ENCODE measurements at regions not wholly inside any gene's neighbourhood (a gene's known extent, or its start where the extent isn't known, plus 50 kb on each side); places are given as distances from the start of the nearest gene placed in this dataset.

- H2BK120ac ChIP-seq (ENCODE audit: low read depth, low read length): no peak overlapping the region
- DNase-seq (no peak), ATAC-seq (ENCODE audit: low read depth) (no peak)
- H4K5ac ChIP-seq (ENCODE audit: low read depth, low read length): no peak overlapping the region
- H3K27me3 ChIP-seq (ENCODE audit: control insufficient read depth, insufficient read depth, low read length): no peaks in the 10 kb centered on the region
- H4K8ac ChIP-seq (ENCODE audit: low read depth in 2 of 2, low read length in 2 of 2): no peak overlapping the region
- H3K9me3 ChIP-seq (ENCODE audit: control insufficient read depth, insufficient read depth, low read length): no peaks in the 10 kb centered on the region
- TF ChIP-seq FOS (IDR thresholded peaks at IDR 0.05; ENCODE audit: low read depth, low read length) (no peak), MXI1 (IDR thresholded peaks at IDR 0.05; ENCODE audit: borderline replicate concordance, low read depth, low read length) (no peak), RCOR1 (IDR thresholded peaks at IDR 0.05; ENCODE audit: insufficient replicate concordance, low read length) (no peak), CEBPB (IDR thresholded peaks at IDR 0.05; ENCODE audit: low read depth, low read length) (no peak), SMC3 (IDR thresholded peaks at IDR 0.05; ENCODE audit: low read depth, low read length) (no peak), RAD21 (IDR thresholded peaks at IDR 0.05; ENCODE audit: low read length) (no peak), ELK1 (IDR thresholded peaks at IDR 0.05; ENCODE audit: borderline replicate concordance, low read depth, low read length) (no peak), RFX5 (IDR thresholded peaks at IDR 0.05; ENCODE audit: low read depth, low read length) (no peak), MAZ (IDR thresholded peaks at IDR 0.05; ENCODE audit: borderline replicate concordance, low read depth, low read length) (no peak), POLR2A (IDR thresholded peaks at IDR 0.05; ENCODE audit: low read depth, low read length) (no peak), MAFK (IDR thresholded peaks at IDR 0.05; ENCODE audit: low read depth, low read length) (no peak), BHLHE40 (IDR thresholded peaks at IDR 0.05; ENCODE audit: low read depth, low read length) (no peak), CTCF (conservative IDR thresholded peaks at IDR 0.05; ENCODE audit: low read depth, low read length) (no peak), NFE2L2 (IDR thresholded peaks at IDR 0.05; ENCODE audit: low read depth, low read length) (no peak), CHD1 (IDR thresholded peaks at IDR 0.05; ENCODE audit: low read depth, low read length) (no peak), USF2 (IDR thresholded peaks at IDR 0.05; ENCODE audit: low read depth, low read length) (no peak)
- no peaks in the 10 kb centered on the region for H3K9me1 ChIP-seq (ENCODE audit: insufficient read depth, low read length)
- no peak overlapping the region for H2AK5ac ChIP-seq (ENCODE audit: low read depth, low read length)
- H2AK9ac ChIP-seq (replicated peaks; ENCODE audit: low read depth, low read length, poor library complexity): no peak overlapping the region
- no peak overlapping the region for H3K14ac ChIP-seq (replicated peaks; ENCODE audit: low read depth, low read length)
- H2BK15ac ChIP-seq (ENCODE audit: low read depth, low read length): no peak overlapping the region
- no peak overlapping the region for H3K4me3 ChIP-seq (ENCODE audit: insufficient read depth, low read depth, low read length)
- H3K36me3 ChIP-seq (ENCODE audit: control insufficient read depth, insufficient read depth, low read length): no peaks in the 10 kb centered on the region
- H3K9ac ChIP-seq (ENCODE audit: low read depth, low read length): no peak overlapping the region
- H4K91ac ChIP-seq (ENCODE audit: insufficient read depth, low read depth, low read length): no peak overlapping the region
- H2BK5ac ChIP-seq (ENCODE audit: low read depth, low read length, poor library complexity, severe bottlenecking): no peak overlapping the region
- no peak overlapping the region for H3K4ac ChIP-seq (ENCODE audit: low read depth, low read length)
- no peak overlapping the region for H3K27ac ChIP-seq (ENCODE audit: insufficient read depth, low read length)
- no TSS peak for BruUV-seq (replicated peaks)
- no peak overlapping the region for H2AFZ ChIP-seq (replicated peaks; ENCODE audit: low read length, poor library complexity)
- ChIA-PET CTCF (no interaction called here), POLR2A (ENCODE audit: unreplicated experiment) (no interaction called here)
- H3K23ac ChIP-seq (ENCODE audit: low read depth, low read length): no peak overlapping the region
- H3K18ac ChIP-seq (ENCODE audit: low read depth, low read length): no peak overlapping the region
- in situ Hi-C loops (cut with MboI; ENCODE audit: low sequenced_read_pairs): no loop called here
- WGBS, 2 experiments (ENCODE audit: extremely low coverage in 2 of 2, insufficient read length in 1 of 2): no CpG with 5 or more reads among the region's 1 CpG
- no peaks in the 10 kb centered on the region for H3K79me1 ChIP-seq (ENCODE audit: low read depth in 1 of 2, low read length in 2 of 2)
- H3K4me1 ChIP-seq (ENCODE audit: control insufficient read depth, insufficient read depth, low read length): no peaks in the 10 kb centered on the region
- no peak overlapping the region for H3K56ac ChIP-seq (ENCODE audit: extremely low read depth, insufficient read depth, low read length)
- H4K20me1 ChIP-seq (ENCODE audit: insufficient read depth, low read length): no peaks in the 10 kb centered on the region
- intact Hi-C loops (cut with micrococcal nuclease): no loop called here
- dilution Hi-C loops (cut with HindIII; ENCODE audit: low sequenced_read_pairs, unreplicated experiment): no loop called here
- H3K4me2 ChIP-seq (ENCODE audit: low read depth, low read length): no peak overlapping the region
- H2BK20ac ChIP-seq (ENCODE audit: low read depth, low read length): no peak overlapping the region
These were observed 111.6 kb upstream of the TBX20 start for GRCh38 chr7:35365523-35365922.

Data from IMR-90 (cell line).